Loucy (cell line): ENCODE measurements at regions not wholly inside any gene's neighbourhood (a gene's known extent, or its start where the extent isn't known, plus 50 kb on each side); places are given as distances from the start of the nearest gene placed in this dataset.

Source experiments
- EZH2phosphoT487 ChIP-seq: fragments of 200-600 bp; IDR thresholded peaks from 2 replicates; pipeline ENCODE4 v1.6.1; 2018; ENCODE audit warnings: antibody characterized with exemption, mild to moderate bottlenecking, moderate library complexity, borderline replicate concordance
- TF ChIP-seq, protein P1 (sequence below): fragments of 200-600 bp; sonication (generic); conservative IDR thresholded peaks from 2 replicates; pipeline ENCODE4 v1.5.1; 2014; ENCODE audit warnings: mild to moderate bottlenecking, antibody characterized with exemption, low read length

DNA sequence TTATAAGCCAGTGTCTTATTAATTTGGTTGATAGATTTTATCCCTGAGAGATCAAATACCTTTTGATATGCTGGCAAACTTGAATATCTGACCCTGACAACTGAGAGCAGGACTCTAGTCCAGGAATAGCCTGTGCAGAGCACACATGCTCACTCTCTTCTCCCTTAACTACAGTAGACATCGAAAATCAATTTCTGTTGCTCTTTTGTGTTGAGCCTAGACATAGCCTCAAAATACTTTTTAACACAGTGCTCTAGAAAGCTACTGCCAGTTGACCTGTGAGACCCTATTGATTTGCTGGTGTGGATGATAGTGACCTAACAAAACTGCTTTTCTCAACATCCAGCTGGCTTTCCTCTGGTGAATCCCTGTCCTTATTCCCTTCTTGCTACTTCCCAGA lies 86.4 kb upstream of the ANKRD28 start:
- TF ChIP-seq, protein P1, sequence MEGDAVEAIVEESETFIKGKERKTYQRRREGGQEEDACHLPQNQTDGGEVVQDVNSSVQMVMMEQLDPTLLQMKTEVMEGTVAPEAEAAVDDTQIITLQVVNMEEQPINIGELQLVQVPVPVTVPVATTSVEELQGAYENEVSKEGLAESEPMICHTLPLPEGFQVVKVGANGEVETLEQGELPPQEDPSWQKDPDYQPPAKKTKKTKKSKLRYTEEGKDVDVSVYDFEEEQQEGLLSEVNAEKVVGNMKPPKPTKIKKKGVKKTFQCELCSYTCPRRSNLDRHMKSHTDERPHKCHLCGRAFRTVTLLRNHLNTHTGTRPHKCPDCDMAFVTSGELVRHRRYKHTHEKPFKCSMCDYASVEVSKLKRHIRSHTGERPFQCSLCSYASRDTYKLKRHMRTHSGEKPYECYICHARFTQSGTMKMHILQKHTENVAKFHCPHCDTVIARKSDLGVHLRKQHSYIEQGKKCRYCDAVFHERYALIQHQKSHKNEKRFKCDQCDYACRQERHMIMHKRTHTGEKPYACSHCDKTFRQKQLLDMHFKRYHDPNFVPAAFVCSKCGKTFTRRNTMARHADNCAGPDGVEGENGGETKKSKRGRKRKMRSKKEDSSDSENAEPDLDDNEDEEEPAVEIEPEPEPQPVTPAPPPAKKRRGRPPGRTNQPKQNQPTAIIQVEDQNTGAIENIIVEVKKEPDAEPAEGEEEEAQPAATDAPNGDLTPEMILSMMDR = no peak
- TF ChIP-seq EZH2phosphoT487 = no peak
